ENCODE measurements at regions not wholly inside any gene's neighbourhood (a gene's known extent, or its start where the extent isn't known, plus 50 kb on each side); places are given as distances from the start of the nearest gene placed in this dataset.

GRCh38 chr3:81439108-81439507, 322.3 kb downstream of the GBE1 start:
- DNase-seq (ENCODE audit: low spot score) = no peak
- Mint-ChIP-seq H3K27me3 (ENCODE audit: unreplicated experiment) (no peaks in the 10 kb centered on the region), H3K27ac (ENCODE audit: unreplicated experiment) (no peak overlapping the region), H3K36me3 (ENCODE audit: low read depth, unreplicated experiment) (no peaks in the 10 kb centered on the region), H3K4me3 (ENCODE audit: unreplicated experiment) (no peak overlapping the region), H3K9me3 (ENCODE audit: unreplicated experiment) (no peaks in the 10 kb centered on the region), H3K4me1 (ENCODE audit: unreplicated experiment) (no peaks in the 10 kb centered on the region)
- no peak for TF ChIP-seq CTCF (IDR thresholded peaks at IDR 0.05; ENCODE audit: unreplicated experiment)

- Mint-ChIP-seq H3K27me3 (ENCODE audit: unreplicated experiment) (no peaks in the 10 kb centered on the region), H3K27ac (ENCODE audit: unreplicated experiment) (no peak overlapping the region), H3K9me3 (ENCODE audit: unreplicated experiment) (no peaks in the 10 kb centered on the region), H3K36me3 (ENCODE audit: low read depth, unreplicated experiment) (no peaks in the 10 kb centered on the region), H3K4me1 (ENCODE audit: unreplicated experiment) (no peaks in the 10 kb centered on the region), H3K4me3 (ENCODE audit: unreplicated experiment) (no peak overlapping the region)
- no peak for TF ChIP-seq CTCF (IDR thresholded peaks at IDR 0.05; ENCODE audit: unreplicated experiment)
- no peak for DNase-seq (ENCODE audit: low spot score)
Observed at GRCh38 chr3:81437683-81438082, 323.8 kb downstream of the GBE1 start.

GRCh38 chr3:81436182-81436581, 325.3 kb downstream of the GBE1 start:
- no peaks in the 10 kb centered on the region for H3K4me1 Mint-ChIP-seq (ENCODE audit: unreplicated experiment)
- H3K27me3 Mint-ChIP-seq (ENCODE audit: unreplicated experiment) = no peaks in the 10 kb centered on the region
- H3K27ac Mint-ChIP-seq (ENCODE audit: unreplicated experiment) = no peak overlapping the region
- no peak for TF ChIP-seq CTCF (IDR thresholded peaks at IDR 0.05; ENCODE audit: unreplicated experiment)
- DNase-seq (ENCODE audit: low spot score) = no peak
- H3K4me3 Mint-ChIP-seq (ENCODE audit: unreplicated experiment) = no peak overlapping the region
- H3K36me3 Mint-ChIP-seq (ENCODE audit: low read depth, unreplicated experiment) = no peaks in the 10 kb centered on the region
- no peaks in the 10 kb centered on the region for H3K9me3 Mint-ChIP-seq (ENCODE audit: unreplicated experiment)

- Mint-ChIP-seq H3K4me3 (ENCODE audit: unreplicated experiment) (no peak overlapping the region), H3K4me1 (ENCODE audit: unreplicated experiment) (no peaks in the 10 kb centered on the region), H3K27me3 (ENCODE audit: unreplicated experiment) (no peaks in the 10 kb centered on the region), H3K36me3 (ENCODE audit: low read depth, unreplicated experiment) (no peaks in the 10 kb centered on the region), H3K9me3 (ENCODE audit: unreplicated experiment) (no peaks in the 10 kb centered on the region), H3K27ac (ENCODE audit: unreplicated experiment) (no peak overlapping the region)
- TF ChIP-seq CTCF (IDR thresholded peaks at IDR 0.05; ENCODE audit: unreplicated experiment) = no peak
- DNase-seq (ENCODE audit: low spot score) = no peak
Observed at GRCh38 chr3:81435050-81435449, 326.4 kb downstream of the GBE1 start.

- no peaks in the 10 kb centered on the region for H3K27me3 Mint-ChIP-seq (ENCODE audit: unreplicated experiment)
- H3K4me3 Mint-ChIP-seq (ENCODE audit: unreplicated experiment) = no peak overlapping the region
- no peak for TF ChIP-seq CTCF (IDR thresholded peaks at IDR 0.05; ENCODE audit: unreplicated experiment)
- no peak overlapping the region for H3K27ac Mint-ChIP-seq (ENCODE audit: unreplicated experiment)
- no peaks in the 10 kb centered on the region for H3K9me3 Mint-ChIP-seq (ENCODE audit: unreplicated experiment)
- DNase-seq (ENCODE audit: low spot score) = no peak
- no peaks in the 10 kb centered on the region for H3K4me1 Mint-ChIP-seq (ENCODE audit: unreplicated experiment)
- H3K36me3 Mint-ChIP-seq (ENCODE audit: low read depth, unreplicated experiment) = no peaks in the 10 kb centered on the region
Observed at GRCh38 chr3:81434161-81434560, 327.3 kb downstream of the GBE1 start.

Data from endothelial cell (in vitro differentiated cells).